ENCODE measurements at regions not wholly inside any gene's neighbourhood (a gene's known extent, or its start where the extent isn't known, plus 50 kb on each side); places are given as distances from the start of the nearest gene placed in this dataset.

DNA sequence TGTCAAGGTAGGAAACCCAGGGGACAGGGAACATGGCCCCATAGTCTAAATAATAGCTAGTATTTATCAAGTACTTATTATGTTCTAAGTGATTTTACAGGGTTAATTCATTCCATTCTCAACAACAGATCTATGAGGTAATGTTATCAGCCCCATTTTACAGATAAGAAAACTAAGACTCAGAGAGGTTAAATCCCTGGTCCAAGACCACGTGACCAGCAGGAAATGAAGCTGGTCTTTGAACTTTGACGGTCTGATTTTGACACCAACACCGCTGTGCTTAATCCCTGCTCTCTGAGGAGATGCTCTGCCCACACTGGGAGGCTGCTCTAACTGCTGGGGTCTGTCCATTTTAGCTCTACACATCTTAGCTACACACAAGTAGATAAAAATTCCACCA, 253.5 kb downstream of the SPTSSA start:
- no peak for DNase-seq

DNA sequence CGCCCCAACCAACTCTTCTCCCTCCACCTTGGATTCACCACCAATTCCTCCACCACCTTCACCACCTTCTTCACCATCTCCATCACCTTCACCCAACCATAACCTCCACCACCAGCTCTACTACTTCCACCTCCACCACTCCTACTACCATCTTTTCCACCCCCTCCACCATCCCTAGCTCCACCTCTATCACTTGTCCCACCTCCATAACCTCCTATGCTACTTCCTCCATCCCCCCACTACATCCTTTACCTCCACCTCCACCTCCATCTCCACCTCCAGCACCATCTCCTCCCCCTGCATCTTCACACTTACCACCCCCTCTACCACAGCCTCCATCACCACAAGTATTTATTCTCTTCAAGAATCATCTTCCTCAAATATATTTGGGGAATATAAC, 254.9 kb upstream of the EGLN3 start:
- DNase-seq, result no peak

DNA sequence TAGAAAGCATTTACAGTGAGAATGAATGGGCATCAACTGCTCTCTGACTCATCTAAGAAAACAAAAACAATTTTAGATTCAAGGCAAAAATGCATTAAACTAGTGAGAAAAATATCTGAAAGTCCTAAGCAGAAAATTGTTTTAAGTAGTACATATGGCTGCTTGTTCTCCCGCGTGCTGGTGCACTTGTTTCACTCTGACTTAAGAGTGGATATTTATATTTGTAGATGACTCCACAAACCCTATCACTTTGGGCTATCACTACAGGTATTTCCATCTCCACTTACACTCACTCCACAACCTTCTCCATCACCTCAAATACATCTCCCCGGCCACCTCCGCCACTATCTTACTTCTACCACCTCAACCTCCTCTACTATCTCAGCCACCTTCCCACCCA, 253.9 kb upstream of the EGLN3 start:
- DNase-seq, result no peak

DNA sequence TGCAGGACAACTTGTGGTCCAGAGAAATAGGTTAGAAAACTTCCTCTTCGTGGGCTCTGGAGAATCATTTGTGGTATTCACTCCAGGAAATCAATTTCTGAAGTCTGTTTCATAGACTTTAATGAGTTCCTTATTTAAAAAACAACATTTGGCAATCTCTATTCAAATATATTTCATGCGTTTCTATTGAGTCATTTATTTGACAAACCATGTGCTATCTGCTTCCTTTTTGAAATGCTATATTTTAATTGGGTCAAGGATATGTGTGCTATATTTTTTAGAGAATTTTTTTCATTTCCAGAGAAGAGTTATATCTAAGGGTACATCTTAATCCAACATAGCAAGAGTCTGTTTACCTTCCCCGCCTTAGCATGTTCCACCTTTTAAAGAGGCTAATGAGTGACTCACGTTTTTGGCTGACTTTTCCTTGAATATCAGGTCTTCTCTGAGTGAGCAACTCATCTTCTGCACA, 252.4 kb upstream of the EGLN3 start:
- no peak for DNase-seq

DNA sequence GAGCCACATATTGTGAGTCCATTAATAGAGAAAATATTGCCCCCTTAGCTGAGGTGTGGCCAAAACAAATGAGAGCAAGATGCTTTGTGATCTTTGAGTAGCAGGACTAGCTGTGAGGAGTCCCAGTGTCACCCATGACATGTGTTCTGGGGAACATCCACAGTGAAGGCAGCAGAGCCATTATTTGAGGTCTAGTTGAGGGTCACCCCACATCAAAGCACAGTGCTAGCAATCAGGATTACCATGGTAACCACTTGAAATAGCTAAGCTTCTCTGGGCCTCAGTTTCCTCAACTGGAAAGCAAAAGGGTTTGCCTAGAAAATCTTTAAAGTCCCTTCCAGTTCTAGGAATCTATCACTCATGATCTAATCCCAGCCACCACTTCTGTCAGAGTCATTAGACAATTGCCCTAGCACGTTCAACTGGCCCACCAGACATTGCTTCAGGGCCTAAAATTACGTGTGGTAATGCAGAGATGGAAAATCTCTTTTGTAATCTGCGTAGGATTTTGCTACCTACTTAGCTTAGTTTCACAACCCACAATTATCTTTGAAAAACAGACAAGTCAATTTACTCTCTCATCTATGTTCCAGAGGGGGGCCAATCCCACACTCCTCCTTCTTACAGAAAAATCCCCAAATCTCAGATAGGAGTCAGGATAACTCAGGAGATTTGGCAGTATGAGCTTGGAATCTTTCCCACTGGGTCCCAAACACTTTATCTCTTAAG, 251.2 kb upstream of the EGLN3 start:
- no peak for DNase-seq

DNA sequence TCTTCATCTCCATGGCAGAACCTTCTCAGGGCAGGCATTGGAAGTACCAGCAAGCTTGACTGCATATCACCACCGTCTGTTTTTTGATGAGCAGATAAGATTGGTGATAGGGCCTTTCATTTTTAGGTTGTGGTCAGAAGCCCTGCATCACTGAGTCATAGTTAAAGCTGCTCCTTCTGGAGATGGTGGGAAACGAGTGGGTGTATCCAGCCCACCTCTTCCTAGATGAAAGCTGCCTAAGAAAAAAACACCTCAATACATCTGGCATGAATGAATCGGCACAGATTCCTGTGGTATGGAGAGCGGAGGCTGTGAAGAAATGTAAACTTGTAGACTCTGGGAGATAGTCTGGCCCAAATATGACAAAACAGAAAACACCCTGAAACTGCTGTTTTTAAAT, 248.7 kb upstream of the EGLN3 start:
- no peak for DNase-seq

DNA sequence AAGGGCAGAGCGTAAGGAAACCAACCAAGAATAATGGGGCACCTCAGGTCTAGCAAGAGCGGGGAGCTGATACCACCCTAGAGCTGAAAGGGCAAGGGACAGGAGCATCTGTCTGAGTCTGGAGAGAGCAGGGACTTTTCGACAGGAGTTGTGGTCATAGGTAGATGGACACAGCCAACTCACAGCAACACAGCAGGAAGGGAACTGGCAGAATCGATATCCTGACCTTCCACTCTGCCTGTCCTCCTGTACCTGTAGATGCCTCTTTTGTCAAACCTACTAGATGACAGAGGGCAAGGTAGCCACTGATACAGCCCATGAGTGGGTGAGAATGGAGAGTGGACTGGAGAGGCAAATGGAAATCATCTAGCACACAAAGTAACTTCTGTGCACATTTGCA, 247.2 kb upstream of the EGLN3 start:
- no peak for DNase-seq

DNA sequence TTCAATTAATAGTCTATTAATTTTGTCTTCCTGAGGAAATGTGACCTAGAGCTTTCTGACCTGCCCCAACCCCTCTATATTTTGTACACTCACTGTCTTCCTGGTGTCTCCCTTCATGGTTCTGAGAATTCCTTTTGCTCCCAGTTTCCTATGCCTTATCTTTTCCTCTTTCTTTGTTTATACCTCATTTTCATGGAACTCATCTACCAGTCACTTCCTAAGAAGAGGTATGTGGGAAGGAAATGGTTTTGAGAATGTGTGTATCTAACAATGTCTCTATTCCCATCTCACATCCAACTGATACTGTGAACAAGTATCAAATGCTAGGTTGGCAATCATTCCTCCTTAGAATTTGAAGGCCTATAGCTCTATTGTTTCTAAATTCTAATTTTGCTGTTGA, 245.1 kb upstream of the EGLN3 start:
- no peak for DNase-seq

DNA sequence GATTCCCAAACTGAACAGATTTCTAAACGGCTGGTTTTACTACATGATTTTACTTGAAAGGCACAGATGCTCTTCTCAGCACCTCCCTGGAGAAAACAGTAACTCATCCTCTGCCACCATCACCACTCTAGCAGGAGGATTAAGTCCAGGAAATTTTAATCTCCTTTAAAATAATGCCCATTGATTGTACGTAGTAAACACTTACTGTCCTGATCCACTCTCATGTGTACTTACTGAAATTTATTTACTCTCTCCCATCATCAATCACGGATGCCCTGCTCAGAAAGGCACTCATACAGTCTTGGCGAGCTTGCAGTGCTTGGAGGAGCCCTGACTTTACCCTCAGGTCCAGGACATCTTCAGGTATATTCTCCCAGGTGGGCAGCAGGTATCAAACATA, 239.8 kb upstream of the EGLN3 start:
- DNase-seq, result no peak

DNA sequence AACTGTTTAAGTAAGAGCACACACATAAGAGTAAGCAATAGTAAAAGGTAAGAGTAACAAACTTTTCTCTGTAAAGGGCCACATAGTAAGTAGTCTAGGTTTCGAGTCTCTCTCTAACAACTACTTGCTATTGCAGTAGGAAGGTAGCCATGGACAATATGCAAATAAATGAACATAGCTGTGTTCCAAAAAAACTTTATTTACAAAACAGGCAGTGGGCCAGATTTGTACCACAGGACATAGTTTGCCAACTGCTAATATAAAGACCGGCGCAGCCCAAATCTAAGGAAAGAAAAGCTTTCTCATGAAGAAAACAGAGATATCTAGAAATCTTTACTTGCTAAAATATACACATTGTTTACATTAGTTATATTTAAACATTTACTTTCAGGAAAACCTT, 239.0 kb upstream of the EGLN3 start:
- DNase-seq, result no peak

DNA sequence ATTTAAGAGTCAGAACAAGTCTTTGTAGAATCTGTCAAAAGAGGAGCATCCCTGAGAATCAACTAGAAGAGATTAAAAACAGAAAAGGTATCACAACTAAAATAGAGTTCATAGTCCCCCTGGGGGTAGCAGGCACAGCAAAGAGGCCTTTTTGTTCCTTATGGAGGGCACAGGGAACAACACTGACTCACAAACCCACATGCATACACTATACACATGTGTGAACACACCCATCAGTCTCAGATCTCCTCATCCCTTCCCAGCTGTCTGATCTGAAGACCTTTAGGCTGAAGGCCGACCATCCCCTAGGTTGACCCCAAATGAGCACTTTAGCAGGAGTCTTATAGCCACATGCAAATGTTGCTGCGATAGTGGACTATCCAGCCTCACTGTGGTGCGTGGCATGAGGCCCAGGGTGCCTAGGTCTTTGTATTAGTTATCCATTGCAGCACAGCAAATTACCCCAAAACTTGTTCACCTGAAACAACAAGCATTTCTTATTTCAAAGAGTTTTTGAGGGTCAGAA, 236.7 kb upstream of the EGLN3 start:
- no peak for DNase-seq

DNA sequence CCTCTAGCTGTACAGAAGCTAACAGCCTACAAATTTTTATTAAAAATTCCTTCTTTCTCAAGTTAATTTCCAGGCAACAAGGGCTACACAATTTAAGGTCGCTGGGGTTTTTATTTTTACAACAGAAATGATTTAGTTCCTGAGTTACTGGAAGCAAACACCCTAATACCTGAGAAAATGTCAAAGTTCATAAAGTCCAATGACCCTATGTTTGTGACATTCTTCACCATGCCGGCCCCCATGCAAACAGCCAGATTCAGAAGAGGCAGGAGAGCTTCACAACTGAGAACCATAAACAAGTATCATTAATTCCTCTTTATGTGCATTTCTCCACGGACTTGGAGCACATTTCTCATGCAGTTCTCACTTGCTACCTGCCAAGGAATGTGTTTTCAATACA, 236.2 kb upstream of the EGLN3 start:
- no peak for DNase-seq

DNA sequence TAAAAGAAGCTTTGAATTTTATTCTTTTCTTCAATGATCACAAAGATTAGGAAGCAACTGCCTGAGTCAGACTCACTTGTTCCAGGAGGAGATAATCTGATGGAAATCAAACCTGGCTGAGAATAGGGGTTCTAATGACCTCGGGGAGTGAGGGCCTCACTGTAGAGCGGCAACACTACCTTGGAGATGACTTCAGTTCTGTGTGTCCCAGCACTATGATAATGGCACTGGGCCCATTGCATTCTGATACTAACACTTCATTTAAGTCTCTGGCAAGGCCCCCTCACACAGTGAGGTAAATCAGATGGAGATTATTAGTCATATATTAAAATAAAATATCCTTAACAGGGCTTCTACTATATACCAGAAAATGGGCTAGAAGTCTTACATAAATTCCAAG, 233.3 kb upstream of the EGLN3 start:
- no peak for DNase-seq

DNA sequence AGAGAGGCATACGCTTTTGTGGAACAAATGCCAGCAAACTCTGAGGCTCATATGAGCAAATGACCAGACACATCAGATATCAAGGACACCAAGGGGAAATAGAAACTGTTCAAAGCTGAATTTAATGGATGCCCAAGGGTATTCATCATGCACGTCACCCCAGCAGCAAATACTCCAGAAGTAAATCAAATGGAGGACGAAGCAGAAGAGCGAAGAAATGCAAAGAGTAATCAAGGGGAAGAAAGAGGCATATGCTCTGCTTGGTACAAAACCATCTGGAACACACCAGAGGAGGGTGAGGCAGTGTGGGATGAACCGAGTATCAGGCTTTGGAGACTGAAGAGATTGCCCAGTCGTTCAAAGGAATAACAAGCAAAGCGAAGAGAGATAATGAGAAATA, 232.6 kb upstream of the EGLN3 start:
- no peak for DNase-seq

DNA sequence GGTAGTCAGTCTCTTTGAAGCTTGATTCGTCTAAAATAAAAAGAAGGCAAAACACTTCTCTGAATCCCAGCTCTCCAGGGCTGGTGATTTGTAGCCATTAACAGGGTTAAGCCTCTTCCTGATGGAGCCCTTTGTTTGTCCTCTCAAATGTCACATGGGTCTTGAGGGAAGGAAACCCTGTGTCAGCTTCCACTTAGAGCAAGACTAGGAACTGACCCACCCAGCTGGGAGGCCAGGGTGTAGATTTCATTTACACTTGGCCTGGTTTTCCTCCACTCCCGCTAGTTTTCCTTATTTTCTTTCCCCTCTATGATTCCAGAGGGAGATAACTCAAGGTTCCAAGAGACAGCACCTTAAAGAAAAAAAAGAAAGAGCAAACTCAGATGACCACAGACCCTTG, 230.5 kb upstream of the EGLN3 start:
- DNase-seq, result no peak

DNA sequence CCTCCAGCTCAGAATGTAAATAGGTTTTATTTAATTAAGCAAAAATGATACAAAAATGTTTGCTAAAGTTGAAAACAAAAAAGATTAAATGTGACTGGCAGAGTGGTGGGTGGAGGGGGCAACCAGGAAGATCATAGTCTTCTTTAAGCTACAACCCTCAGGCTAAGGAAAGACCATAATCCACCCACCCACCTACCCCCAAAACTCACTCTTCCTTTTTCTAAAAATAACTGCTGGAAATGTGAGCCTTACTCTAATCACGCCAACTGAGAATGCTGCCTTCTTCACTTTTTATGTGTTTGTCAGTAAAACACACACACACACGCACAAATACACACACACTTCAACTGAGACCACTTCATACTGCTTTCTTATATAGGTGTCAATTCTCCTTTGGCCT, 230.0 kb upstream of the EGLN3 start:
- DNase-seq, result no peak

DNA sequence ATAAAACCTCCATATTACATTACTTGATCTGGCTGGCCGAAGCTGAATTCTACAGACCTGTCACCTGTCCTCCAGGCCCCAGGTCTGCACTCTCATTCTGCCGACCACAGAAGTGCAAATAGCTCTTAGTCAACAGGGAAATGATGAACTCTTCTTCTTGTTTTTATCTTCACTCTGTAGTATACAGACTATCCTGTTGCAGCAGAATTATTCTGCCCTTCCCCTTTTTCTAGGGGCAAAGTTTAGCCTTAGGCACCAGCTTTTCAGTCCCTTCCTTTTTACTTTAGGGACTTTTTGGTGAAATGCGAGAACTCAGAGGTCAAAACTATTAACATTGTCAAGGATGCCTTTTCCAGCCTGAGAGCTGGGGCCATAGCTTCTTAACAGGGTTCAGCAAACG, 229.6 kb upstream of the EGLN3 start:
- no peak for DNase-seq

DNA sequence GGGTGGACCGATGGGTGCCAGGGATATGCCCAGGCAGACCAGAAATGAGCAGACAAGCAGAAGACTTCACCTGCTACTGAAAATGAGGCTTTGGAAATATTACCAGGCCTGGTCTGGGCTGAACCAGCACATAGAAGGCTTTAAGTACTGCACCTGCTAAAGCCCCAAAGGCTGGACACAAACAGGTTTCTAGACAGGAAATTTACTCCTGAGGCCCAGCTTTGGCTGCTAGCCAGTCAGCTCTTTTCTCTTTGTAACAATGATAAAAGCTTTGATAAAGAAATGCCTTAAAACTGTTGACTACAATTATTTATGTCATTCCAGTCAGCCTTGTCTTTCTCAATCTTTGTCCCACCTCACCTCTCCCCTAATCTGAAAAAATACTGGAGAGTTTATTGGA, 228.9 kb upstream of the EGLN3 start:
- DNase-seq, result peak; percentile 71

DNA sequence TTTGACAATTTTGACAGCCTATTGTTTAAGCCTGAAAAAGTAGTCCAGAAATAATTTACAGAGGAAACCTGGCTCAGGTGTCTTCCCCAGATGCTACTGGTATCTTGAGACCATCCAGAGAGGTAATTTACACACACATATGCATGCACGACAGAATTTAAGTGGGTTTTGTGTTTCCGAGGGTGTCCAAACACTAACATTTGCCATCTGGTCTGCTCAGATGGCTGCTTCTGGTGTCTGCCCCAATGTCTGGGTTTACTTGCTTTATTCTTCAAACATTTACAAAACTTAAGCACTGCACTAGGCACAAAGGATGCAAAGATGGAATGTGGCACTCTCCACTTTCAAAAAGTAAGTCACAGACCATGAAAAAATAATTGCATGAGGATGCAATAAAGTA, 226.6 kb upstream of the EGLN3 start:
- no peak for DNase-seq

DNA sequence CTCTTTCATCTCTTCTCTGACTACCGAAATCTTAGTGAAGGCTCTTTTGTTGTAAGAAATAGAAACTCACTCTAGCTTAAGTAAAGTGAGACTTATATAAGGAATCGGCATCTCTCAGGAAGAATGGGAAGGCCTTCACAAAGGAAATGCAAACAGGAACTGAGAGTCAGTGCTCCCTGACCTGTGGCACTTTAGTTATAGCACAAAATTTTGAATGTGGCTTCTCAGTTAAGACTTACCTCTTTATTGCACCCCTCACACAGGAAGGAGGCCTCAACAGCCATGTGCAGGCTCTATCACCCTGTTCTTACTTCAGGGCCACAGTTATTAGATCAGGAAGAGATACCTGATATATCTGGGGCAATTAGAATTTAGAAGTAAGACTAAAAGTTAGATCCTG, 224.7 kb upstream of the EGLN3 start:
- no peak for DNase-seq

DNA sequence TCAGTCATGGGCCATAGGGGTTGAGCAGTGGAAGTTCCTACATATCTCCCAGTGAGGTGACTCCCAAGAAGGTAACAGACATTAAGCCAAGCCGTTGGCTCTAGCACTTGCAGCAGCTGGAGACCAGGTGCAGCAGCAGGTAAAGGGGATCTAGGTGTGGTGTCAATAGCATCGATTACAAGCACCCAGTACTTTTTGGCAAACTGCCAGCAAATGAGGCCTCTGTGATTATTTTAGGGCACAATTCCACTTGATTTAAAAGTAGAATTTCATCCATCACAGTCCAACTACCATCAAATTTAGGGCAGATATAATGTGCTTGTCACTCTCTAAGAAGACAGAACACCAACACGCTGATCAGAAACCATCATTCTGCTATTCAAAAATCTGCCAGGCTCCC, 224.1 kb upstream of the EGLN3 start:
- DNase-seq, result peak; percentile 44

DNA sequence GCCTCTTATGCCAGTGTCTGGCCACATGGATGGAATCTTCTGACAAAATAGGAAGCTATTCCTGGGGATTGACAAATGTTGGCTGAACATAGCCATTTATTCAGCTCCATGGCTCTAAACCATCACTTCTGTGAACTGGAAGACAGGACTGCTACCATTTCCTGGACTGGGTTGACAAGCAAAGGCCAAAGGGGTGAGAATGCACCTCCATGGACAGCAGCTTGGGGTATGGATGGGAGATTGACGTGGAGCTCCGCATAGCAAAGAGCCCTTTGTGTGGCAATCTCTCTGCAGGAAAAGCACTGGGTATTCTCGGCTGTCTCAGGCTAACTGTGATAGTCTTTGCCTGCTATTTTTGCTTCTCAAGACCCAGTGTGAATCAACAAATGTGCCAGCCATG, 223.0 kb upstream of the EGLN3 start:
- DNase-seq, result no peak

DNA sequence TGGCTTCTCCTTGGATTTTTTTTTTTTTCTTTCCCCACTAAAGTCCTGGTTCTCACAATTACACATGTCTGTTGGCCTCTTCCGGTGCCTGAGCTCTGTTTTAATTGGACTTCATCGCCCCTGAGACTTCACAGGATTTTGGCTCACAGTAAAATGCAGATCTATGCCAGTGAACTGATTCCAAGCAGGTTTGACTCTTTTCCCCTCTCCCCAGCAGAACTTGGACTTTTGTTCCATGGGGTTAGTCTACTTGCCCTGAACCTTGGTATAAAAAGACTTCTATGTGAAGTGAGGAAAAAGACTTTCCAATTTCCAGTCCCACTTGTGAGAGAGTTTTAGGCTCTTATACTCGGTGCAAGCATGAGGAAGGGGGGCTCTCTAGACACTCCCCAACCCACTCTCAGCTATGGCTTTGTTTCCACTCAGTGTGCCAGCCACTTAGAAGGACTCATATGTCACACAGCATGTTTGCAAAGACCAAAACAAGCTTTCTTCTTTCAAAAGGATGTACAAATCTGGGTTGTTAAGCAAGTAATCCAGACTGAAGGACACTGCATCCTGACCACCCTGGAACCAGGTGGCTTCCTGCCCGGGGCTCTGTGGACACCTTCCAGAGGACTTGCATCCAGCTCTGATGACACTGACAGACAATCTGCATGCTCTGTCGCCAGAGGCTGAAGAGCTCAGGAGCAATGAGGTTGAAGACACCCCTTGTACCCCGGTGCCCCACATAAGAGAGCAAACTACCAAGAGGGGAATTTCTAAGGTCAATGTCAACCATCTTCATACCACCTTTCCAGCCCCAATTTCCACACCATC, 221.9 kb upstream of the EGLN3 start:
- no peak for DNase-seq

DNA sequence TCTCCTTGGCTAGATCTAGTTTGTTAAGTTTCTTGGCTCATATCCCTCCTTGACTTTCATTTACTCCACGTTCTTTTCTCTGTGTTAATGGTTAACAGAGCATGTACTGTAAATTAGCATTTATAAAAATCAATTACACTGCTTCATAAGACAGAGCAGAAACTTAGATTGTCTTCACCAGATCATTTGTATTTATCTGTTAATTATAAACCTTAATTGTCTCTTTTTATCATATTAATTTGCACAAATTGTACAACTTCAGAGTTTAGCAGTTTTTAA, 221.2 kb upstream of the EGLN3 start:
- DNase-seq, result no peak

All from NCI-H1105 treated with DMSO at 0.1 percent for 48 hours (cell line).